ENCODE measurements at regions not wholly inside any gene's neighbourhood (a gene's known extent, or its start where the extent isn't known, plus 50 kb on each side); places are given as distances from the start of the nearest gene placed in this dataset.

GRCh38 chr6:108734271-108734922, 113.8 kb upstream of the ARMC2 start:
- Mint-ChIP-seq H3K4me1 (ENCODE audit: low read depth) (no peaks in the 10 kb centered on the region), H3K36me3 (peaks cover 3% of the 10 kb centered on the region), H3K4me3 (no peak overlapping the region), H3K27ac (no peak overlapping the region), H3K27me3 (peaks cover 1% of the 10 kb centered on the region), H3K9me3 (ENCODE audit: low read depth) (no peaks in the 10 kb centered on the region)

DNA sequence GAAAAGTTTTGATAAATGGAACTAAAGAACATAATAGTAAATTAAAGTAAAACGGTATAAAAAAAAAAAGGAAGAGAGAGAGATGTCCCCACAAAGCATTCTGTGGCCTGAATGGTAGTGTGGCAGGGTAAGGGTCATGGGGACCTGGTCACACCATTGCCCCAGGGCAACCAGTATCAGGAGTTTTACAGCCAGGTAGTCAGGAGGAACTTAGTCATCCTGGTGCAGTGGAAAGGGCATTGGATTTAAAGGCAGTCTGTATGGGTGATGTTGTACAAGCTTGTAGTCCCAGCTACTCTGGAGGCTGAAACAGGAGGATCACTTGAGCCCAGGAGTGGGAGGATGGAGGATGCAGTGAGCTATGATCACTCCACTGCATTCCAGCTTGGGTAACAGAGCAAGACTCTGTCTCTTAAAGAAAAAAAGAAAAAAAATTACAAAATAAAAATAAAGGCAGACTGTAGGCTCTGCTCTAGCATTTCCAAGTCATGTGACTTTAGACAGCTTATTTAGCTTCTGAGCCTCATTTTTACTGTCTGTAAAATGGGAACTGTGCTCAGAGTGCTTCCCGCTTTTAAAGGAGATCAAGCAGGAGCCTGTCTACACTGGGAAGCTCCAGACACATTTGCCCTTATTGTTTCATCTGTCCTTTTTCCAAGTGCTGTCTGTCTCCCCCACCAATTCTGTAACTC, 112.8 kb upstream of the ARMC2 start:
- Mint-ChIP-seq H3K27ac (no peak overlapping the region), H3K9me3 (ENCODE audit: low read depth) (no peaks in the 10 kb centered on the region), H3K27me3 (peaks cover 1% of the 10 kb centered on the region), H3K36me3 (peaks cover 3% of the 10 kb centered on the region), H3K4me3 (no peak overlapping the region), H3K4me1 (ENCODE audit: low read depth) (no peaks in the 10 kb centered on the region)

- Mint-ChIP-seq H3K36me3 (peaks cover 3% of the 10 kb centered on the region), H3K9me3 (ENCODE audit: low read depth) (no peaks in the 10 kb centered on the region), H3K27ac (no peak overlapping the region), H3K27me3 (peaks cover 1% of the 10 kb centered on the region), H3K4me3 (no peak overlapping the region), H3K4me1 (ENCODE audit: low read depth) (no peaks in the 10 kb centered on the region)
These were observed 112.2 kb upstream of the ARMC2 start for GRCh38 chr6:108736002-108736361.

GRCh38 chr6:108736832-108737231, 111.4 kb upstream of the ARMC2 start:
- Mint-ChIP-seq H3K27ac (no peak overlapping the region), H3K27me3 (peaks cover 1% of the 10 kb centered on the region)

GRCh38 chr6:108737594-108738546, 110.4 kb upstream of the ARMC2 start:
- Mint-ChIP-seq H3K27me3 (peaks cover 1% of the 10 kb centered on the region), H3K9me3 (ENCODE audit: low read depth) (no peaks in the 10 kb centered on the region), H3K4me1 (ENCODE audit: low read depth) (no peaks in the 10 kb centered on the region), H3K27ac (no peak overlapping the region), H3K4me3 (no peak overlapping the region), H3K36me3 (peaks cover 3% of the 10 kb centered on the region)

More at GRCh38 chr6:108736832-108737231, 111.4 kb upstream of the ARMC2 start:
- Mint-ChIP-seq H3K36me3 (peaks cover 3% of the 10 kb centered on the region), H3K9me3 (ENCODE audit: low read depth) (no peaks in the 10 kb centered on the region), H3K4me1 (ENCODE audit: low read depth) (no peaks in the 10 kb centered on the region), H3K4me3 (no peak overlapping the region)

GRCh38 chr6:108738684-108739416, 109.4 kb upstream of the ARMC2 start:
- Mint-ChIP-seq H3K4me1 (ENCODE audit: low read depth) (no peaks in the 10 kb centered on the region), H3K36me3 (peaks cover 3% of the 10 kb centered on the region), H3K9me3 (ENCODE audit: low read depth) (no peaks in the 10 kb centered on the region), H3K4me3 (no peak overlapping the region), H3K27me3 (peaks cover 1% of the 10 kb centered on the region), H3K27ac (no peak overlapping the region)

- no peaks in the 10 kb centered on the region for H3K9me3 Mint-ChIP-seq (ENCODE audit: low read depth)
- no peak overlapping the region for H3K27ac Mint-ChIP-seq
- peaks cover 3% of the 10 kb centered on the region for H3K36me3 Mint-ChIP-seq
- no peaks in the 10 kb centered on the region for H3K4me1 Mint-ChIP-seq (ENCODE audit: low read depth)
- peaks cover 1% of the 10 kb centered on the region for H3K27me3 Mint-ChIP-seq
- no peak overlapping the region for H3K4me3 Mint-ChIP-seq
These were observed 108.5 kb upstream of the ARMC2 start for GRCh38 chr6:108739496-108740330.

DNA sequence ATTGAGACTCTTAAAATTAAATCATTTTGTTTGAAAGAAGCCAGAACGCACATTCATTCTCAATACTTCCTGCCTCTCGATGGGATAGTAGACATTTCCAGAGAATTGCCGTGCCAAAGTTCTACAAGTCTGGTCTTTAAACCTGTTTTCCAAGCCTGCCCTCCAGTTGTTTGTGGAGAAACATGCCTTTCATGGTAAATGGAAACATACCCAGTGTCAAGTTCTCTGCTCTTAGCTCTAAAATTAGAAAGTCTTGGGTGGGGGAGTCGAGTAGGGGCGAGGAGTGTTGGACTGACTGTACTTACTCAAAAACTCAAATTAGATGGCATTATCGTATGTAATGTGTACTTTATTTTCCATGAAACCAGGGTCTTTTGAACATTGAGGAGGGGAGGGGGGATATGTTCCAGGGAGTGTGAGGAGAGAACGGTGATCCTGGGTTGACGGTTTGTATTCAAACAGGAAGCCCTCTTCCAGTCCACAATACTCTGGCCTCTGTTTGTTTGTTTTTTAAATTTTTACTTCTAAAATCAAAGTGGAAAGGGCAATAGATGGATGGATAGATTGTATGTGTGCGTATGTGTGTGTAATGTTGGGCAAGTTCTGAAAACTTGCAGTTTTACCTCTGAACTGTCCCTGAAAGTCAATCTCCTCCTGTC, 106.8 kb upstream of the ARMC2 start:
- Mint-ChIP-seq H3K27ac (no peak overlapping the region), H3K4me3 (no peak overlapping the region), H3K4me1 (ENCODE audit: low read depth) (no peaks in the 10 kb centered on the region)

GRCh38 chr6:108742041-108742440, 106.2 kb upstream of the ARMC2 start:
- H3K9me3 Mint-ChIP-seq (ENCODE audit: low read depth): no peaks in the 10 kb centered on the region
- peaks cover 3% of the 10 kb centered on the region for H3K36me3 Mint-ChIP-seq
- no peaks in the 10 kb centered on the region for H3K4me1 Mint-ChIP-seq (ENCODE audit: low read depth)
- peaks cover 4% of the 10 kb centered on the region for H3K27me3 Mint-ChIP-seq
- no peak overlapping the region for H3K4me3 Mint-ChIP-seq
- no peak overlapping the region for H3K27ac Mint-ChIP-seq

More for the DNA sequence above, 106.8 kb upstream of the ARMC2 start:
- Mint-ChIP-seq H3K27me3 (peaks cover 1% of the 10 kb centered on the region), H3K9me3 (ENCODE audit: low read depth) (no peaks in the 10 kb centered on the region), H3K36me3 (peaks cover 3% of the 10 kb centered on the region)

DNA sequence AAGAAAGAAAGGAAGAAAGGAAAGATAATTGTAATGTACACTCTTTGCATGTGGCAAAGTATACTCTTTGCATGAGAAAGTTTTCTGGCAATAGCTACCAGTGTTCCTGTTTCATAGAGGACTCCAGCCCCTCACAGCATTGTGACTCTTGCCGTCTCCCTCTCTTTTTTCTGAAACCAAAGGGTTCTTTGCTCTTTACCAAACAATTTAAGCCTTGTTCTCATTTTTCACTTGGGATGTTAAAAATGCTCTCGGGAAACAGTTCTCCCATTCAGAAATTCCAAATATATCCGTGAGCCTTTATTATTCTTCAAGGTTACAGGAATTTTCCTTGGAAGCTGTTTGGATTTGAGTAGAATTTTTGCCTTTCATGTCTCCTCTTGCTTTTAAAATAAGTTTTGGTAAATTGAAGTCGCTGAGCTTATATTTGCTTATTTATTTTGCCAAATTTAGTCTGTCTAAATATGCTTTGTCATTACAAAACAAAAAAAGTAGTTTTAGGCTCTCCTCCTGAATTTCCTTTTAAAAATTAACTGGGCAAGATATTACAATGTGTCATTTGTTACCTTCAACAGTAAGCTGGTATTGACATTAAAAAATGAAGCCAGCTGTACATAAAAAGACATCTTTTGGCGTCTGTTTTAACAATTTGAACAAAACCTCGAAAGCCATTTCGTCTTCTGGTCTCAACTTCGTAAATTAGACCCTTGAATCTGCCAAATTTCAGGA, 103.8 kb upstream of the ARMC2 start:
- Mint-ChIP-seq H3K4me1 (ENCODE audit: low read depth) (no peaks in the 10 kb centered on the region), H3K9me3 (ENCODE audit: low read depth) (no peaks in the 10 kb centered on the region), H3K27me3 (peaks cover 4% of the 10 kb centered on the region), H3K36me3 (no peaks in the 10 kb centered on the region), H3K4me3 (no peak overlapping the region), H3K27ac (no peak overlapping the region)

DNA sequence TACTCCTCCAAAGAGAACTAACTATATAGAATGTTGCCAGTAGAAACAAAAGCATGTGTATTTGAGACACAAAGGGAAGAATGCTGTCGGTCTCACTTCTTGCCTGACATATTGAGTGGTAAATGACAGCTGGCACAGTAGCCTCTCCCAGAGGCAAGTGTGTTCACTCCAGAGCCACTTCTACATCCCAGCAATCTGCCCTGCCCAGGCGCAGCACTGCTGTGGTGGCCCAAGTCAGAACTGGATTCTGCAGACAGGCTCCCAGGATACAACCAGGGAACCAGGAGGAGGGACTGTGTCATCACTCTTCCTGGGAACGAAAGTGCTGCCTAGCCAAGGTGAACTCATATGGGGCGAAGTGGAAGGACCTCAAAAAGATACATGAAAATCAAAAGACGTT, 103.2 kb upstream of the ARMC2 start:
- H3K36me3 Mint-ChIP-seq: no peaks in the 10 kb centered on the region
- H3K9me3 Mint-ChIP-seq (ENCODE audit: low read depth): no peaks in the 10 kb centered on the region
- no peak overlapping the region for H3K27ac Mint-ChIP-seq
- peaks cover 4% of the 10 kb centered on the region for H3K27me3 Mint-ChIP-seq
- no peak overlapping the region for H3K4me3 Mint-ChIP-seq
- H3K4me1 Mint-ChIP-seq (ENCODE audit: low read depth): no peaks in the 10 kb centered on the region

DNA sequence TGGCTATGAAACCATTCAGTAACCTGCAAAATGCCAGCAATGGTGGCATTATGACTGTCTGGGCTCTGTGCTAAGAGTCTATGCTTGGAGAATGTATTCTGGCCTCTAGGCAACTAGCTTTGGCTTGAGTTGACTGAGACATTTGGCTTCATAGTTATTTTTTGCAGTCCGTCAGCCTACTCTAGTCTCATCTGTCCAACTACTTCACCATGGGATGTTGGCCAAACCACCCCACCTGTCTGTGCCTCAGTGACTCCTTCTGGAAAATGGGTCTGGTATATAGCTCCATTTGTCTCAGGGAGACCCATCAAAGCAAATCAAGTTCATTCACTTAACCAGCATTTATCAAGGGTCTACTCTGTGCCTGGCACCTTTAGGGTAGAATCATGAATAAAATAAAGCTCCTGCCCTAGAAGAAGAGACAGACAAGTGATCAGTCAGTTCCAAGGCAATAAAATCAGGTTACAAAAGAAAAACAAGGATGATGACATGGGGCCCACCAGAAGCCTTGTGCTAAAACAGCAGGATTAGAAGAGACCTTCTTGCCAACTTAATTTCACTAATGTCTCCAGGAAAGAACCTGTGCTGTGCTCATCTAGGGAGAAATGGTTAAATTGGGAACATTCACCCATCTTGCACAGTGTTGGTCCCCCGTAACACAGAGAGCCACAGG, 102.4 kb upstream of the ARMC2 start:
- H3K36me3 Mint-ChIP-seq: no peaks in the 10 kb centered on the region
- peaks cover 4% of the 10 kb centered on the region for H3K27me3 Mint-ChIP-seq
- no peaks in the 10 kb centered on the region for H3K9me3 Mint-ChIP-seq (ENCODE audit: low read depth)
- no peak overlapping the region for H3K4me3 Mint-ChIP-seq
- H3K4me1 Mint-ChIP-seq (ENCODE audit: low read depth): no peaks in the 10 kb centered on the region
- no peak overlapping the region for H3K27ac Mint-ChIP-seq

DNA sequence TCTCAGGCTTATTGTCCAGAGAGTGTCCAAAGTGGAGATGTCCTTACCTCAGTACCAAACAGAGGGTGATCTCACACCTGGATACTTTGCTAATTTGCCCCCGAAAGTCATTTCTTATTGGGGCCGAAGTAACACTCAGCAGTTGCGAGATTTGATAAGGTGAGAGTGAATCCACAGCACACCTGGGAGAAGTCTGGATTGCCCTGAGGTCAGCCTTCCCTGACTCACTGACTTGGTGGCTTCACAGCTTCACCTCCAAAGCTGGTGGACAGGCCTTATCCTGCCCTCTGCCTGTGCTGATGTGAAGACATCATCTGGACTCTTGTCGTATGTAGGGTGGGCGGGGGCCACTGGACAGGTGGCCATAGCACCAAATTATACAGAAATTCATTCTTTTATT, 101.9 kb upstream of the ARMC2 start:
- Mint-ChIP-seq H3K36me3 (no peaks in the 10 kb centered on the region), H3K27me3 (peaks cover 4% of the 10 kb centered on the region), H3K4me1 (ENCODE audit: low read depth) (no peaks in the 10 kb centered on the region), H3K27ac (no peak overlapping the region), H3K9me3 (ENCODE audit: low read depth) (no peaks in the 10 kb centered on the region), H3K4me3 (no peak overlapping the region)
